GM10248 (cell line): ENCODE measurements at regions not wholly inside any gene's neighbourhood (a gene's known extent, or its start where the extent isn't known, plus 50 kb on each side); places are given as distances from the start of the nearest gene placed in this dataset.

ENCODE experiments used
- CTCF ChIA-PET: fragments of 300-600 bp; sonication (Branson Sonifier 250); formaldehyde crosslinking; extraction: SDS; loops from one replicate; lab custom pipeline; 2021; ENCODE audit warnings: antibody characterized with exemption; lab: Yijun Ruan, JAX
- POLR2A ChIA-PET: fragments of 350-650 bp; sonication (Branson Sonifier 250); formaldehyde crosslinking; extraction: SDS; loops from one replicate; lab custom pipeline; 2020; ENCODE audit warnings: antibody characterized with exemption; lab: Yijun Ruan, JAX
- DNase-seq: peaks from one replicate; pipeline ENCODE4 v3.0.0; 2012; ENCODE audit errors: extremely low spot score
- TF ChIP-seq, protein P1 (sequence below): IDR thresholded peaks from 2 replicates; pipeline ENCODE4 v1.5.1; 2012; ENCODE audit warnings: mild to moderate bottlenecking, low read depth; ENCODE audit errors: extremely low read depth, missing control alignments, control extremely low read depth

DNA sequence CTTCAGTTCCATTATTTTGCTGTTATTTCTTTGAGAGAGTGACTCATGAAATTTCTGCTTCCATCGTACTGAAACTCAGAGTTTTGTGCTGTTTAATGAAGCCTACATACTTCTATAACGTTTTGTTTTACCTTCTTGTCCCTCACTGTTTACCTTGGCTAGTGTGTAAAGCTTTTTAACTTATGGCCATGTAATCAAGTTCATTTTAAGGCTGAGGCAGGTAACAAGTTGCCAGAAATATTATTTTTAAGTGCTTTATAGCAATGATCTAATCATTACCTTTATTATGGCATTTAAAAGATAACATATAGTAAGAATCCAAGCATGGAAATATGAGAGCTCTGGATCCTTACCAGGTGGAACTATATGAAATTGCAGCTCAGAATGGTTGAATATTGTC lies 102.3 kb upstream of the FAT1 start:
- TF ChIP-seq, protein P1, sequence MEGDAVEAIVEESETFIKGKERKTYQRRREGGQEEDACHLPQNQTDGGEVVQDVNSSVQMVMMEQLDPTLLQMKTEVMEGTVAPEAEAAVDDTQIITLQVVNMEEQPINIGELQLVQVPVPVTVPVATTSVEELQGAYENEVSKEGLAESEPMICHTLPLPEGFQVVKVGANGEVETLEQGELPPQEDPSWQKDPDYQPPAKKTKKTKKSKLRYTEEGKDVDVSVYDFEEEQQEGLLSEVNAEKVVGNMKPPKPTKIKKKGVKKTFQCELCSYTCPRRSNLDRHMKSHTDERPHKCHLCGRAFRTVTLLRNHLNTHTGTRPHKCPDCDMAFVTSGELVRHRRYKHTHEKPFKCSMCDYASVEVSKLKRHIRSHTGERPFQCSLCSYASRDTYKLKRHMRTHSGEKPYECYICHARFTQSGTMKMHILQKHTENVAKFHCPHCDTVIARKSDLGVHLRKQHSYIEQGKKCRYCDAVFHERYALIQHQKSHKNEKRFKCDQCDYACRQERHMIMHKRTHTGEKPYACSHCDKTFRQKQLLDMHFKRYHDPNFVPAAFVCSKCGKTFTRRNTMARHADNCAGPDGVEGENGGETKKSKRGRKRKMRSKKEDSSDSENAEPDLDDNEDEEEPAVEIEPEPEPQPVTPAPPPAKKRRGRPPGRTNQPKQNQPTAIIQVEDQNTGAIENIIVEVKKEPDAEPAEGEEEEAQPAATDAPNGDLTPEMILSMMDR: no peak
- no peak for DNase-seq
- CTCF ChIA-PET: interaction anchor here (0.8 to 1.7 kb wide), 2 partner anchors 13 to 91 kb away, joined by 3 to 5 read pairs; no protein-coding TSS in a partner anchor
- POLR2A ChIA-PET: no interaction called here

DNA sequence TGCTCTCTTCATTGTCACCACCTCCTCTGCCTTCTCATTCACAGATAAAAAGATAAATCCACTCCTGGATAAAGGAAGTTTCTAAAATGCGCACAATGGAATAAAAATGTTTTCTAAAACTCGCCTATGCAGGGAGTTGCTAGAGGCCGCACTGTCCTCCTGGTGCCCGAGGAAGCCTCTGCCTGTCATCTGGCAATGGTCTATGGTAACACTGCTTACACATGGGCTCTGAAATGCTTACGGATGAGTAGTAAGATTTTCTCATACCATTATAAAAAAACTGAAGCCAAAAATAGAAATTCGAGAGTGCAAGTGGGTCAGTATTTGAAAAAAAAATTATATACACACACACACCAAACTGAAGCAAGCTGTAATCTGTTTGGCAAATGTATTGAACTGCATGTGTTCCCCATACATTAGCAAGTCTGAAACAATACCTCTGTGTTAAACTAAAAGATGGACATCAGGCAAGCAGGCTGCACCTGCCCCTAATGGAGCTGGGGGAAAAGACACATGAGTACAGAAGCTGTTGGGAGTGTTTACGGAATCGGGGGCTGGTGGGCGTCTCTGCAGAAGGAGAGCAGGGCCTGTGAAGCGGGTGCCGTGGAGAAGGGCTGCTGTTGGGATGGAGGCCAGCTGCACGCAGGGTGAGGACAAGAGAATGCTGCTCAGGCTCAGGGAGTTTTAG lies 103.3 kb upstream of the FAT1 start:
- TF ChIP-seq, protein P1: no peak
- ChIA-PET POLR2A (no interaction called here), CTCF (interaction anchor here (1.7 kb wide), 1 partner anchor 14 kb away, joined by 5 read pairs; no protein-coding TSS in a partner anchor)
- no peak for DNase-seq

DNA sequence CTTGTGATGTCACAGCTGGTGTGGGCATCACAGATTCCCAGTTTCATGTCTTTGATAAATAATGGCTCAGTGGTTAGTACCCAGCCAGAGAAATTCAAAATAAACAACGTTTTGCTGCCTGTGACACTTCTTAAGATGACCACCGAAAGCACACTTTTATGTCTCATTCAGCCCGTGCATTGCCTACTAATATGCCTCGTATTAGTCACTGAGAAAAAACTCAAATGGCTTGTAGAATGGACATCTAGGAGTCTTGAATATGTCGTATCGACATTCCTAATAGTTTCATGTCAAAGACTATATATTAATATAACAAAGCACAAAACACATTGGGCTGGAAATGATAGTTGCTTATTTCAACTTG lies 103.9 kb upstream of the FAT1 start:
- ChIA-PET POLR2A (no interaction called here), CTCF (no interaction called here)
- DNase-seq: no peak
- TF ChIP-seq, protein P1: no peak

DNA sequence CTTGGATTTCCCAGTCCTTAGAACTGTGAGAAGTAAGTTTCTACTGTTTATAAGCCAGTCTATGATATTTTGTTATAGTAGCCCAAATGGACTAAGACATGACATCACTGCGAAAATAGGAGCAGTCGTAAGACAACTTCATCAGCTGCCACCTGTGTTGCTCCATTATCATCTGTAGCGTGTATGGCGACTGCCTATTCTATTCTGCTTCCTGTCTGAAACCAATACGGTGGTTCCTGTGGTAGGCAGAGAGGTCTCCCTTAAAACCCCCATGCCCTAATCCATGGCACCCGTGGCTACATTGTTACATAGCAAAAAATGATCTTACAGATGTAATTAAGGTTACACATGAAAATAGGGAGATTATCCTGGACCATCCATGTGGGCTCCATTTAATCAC lies 105.4 kb upstream of the FAT1 start:
- DNase-seq: no peak
- TF ChIP-seq, protein P1: no peak
- POLR2A ChIA-PET: no interaction called here
- CTCF ChIA-PET: no interaction called here

DNA sequence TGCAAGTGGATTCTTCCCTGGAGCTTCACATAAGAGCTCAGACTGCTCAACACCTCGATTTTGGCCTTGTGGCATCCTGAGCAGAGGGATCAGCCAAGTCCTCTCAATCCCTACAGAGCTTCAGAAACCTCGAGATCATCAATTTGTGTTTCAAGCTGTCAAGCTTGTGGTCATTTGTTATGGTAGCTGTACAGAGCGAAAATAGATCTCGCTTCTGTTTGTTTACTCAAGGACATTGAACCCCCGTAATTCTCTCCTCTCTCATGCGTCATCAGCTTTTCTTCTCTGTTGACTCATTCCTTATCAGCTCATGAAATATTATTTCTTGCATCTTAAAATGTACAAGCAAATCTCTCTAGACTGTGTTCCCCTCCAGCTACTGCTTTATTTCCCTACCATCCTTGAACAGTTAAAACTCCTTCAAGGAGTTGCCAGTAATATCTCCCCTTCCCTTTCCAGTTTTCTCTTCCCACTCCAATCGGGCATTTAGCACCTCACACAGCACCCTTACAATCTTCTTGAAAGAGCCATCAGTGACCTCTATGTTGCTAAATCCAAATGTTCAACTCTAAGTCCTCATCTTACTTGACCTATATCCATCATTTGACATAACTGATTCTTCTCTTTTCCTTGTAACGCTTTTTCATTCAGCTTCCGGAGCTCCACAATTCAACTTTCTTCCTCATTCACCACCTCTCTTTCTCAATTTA lies 106.2 kb upstream of the FAT1 start:
- CTCF ChIA-PET: interaction anchor here (1.1 kb wide), 2 partner anchors 9 to 31 kb away, joined by 3 read pairs; no protein-coding TSS in a partner anchor
- TF ChIP-seq, protein P1: no peak
- no peak for DNase-seq
- POLR2A ChIA-PET: no interaction called here

DNA sequence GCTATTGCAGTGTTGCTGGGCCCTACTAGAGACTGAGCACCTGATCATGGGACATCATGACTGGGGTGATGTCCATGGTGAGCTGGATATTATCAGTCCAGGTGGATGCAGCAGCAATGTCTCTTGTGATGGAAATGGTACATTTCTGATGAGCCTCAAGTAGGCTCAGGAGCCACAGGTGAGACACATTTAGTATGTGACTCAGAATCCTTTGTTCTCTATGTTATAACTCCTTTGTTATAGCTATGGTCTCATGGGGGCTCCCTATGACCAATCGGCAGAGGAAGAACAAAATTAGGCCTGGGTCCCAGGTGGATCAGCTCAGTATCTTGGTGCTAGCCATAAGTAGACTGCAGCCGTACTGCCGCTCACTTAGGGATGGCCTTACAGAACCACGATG lies 107.9 kb upstream of the FAT1 start:
- POLR2A ChIA-PET: no interaction called here
- TF ChIP-seq, protein P1: no peak
- no peak for DNase-seq
- CTCF ChIA-PET: interaction anchor here (1.0 to 1.4 kb wide), 2 partner anchors 30 to 32 kb away, joined by 3 to 4 read pairs; no protein-coding TSS in a partner anchor
